ENCODE measurements at regions not wholly inside any gene's neighbourhood (a gene's known extent, or its start where the extent isn't known, plus 50 kb on each side); places are given as distances from the start of the nearest gene placed in this dataset.

DNA sequence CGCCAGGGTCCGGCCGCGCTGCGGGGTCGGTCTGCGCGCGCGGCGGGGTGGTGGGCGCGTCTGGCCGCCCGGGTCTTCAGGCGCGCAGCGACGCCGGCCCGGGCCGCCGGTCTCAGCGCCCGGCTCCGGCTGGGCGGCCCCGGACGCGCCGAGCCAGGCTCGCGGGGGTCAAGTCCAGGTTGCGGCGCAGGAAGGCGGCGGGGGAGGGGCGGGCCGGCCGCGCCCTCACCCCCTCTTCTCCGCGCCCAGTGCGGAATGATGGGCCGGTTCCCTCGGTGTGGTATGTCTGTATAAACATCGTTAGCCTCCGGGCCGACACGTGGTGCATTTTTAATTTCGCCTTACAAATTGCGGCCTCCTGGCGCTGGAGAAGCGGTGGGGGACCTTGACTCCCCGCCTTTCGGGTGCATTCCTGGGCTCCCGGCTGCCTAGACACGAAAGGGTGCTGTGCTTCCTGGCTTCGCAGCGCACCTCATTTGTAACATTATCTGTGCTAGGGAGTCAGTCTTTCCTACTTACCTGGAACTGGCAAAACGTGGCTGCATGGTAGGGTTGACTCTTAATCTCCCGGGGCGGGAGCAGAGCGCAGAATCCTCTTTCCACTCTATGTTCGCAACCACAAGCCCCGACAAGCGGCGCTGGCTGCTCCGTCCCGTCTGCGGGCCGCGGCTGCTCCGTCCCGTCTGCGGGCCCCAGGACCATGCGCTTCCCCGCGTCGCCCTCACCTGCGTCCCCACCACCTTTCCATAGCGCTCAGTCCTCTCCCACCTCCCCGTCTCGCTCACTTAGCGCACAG, 69.0 kb downstream of the CTAGE1 start:
- Histone ChIP-seq H3K4me1 (ENCODE audit: control insufficient read depth in 4 of 4, insufficient read depth in 4 of 4, low read length in 3 of 4) (peaks cover 8 to 38% (median 25%) of the 10 kb centered on the region in 4 donors), H3K9ac (ENCODE audit: low read depth in 1 of 2, low read length in 2 of 2) (peak overlapping the region; percentile 82 to 98), H3K27me3 (ENCODE audit: control insufficient read depth in 4 of 4, insufficient read depth in 4 of 4, low read length in 3 of 4) (no peaks in the 10 kb centered on the region), H3K36me3 (ENCODE audit: control insufficient read depth in 4 of 4, insufficient read depth in 3 of 4, low read depth in 1 of 4, low read length in 3 of 4) (no peaks in the 10 kb centered on the region), H3K9me3 (ENCODE audit: control insufficient read depth in 4 of 4, low read length in 3 of 4) (no peaks in the 10 kb centered on the region), H3K27ac (ENCODE audit: low read depth in 1 of 2, low read length in 2 of 2) (peak overlapping the region; percentile 79 to 87), H3K4me3 (ENCODE audit: low read depth in 1 of 3, low read length in 3 of 3) (peak overlapping the region; percentile 67 to 82 (median 68))
- 11% methylated on average over 85 of the region's 85 CpGs for WGBS
- TF ChIP-seq NR2F2 (IDR thresholded peaks at IDR 0.05) = no peak
- TF ChIP-seq FOXA1 (IDR thresholded peaks at IDR 0.05) = no peak
- TF ChIP-seq EGR1 (IDR thresholded peaks at IDR 0.05; ENCODE audit: low read depth in 2 of 2) = no peak
- peak in 1 of 2 donors; percentile 9 for TF ChIP-seq HNF4A (conservative IDR thresholded peaks at IDR 0.05)
- TF ChIP-seq YY1 (IDR thresholded peaks at IDR 0.05) = no peak
- TF ChIP-seq RXRA (IDR thresholded peaks at IDR 0.05) = peak; percentile 50 to 51
- TF ChIP-seq, protein P1, sequence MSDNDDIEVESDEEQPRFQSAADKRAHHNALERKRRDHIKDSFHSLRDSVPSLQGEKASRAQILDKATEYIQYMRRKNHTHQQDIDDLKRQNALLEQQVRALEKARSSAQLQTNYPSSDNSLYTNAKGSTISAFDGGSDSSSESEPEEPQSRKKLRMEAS (IDR thresholded peaks at IDR 0.05) = peak; percentile 20
- peak in 1 of 2 donors; percentile 34 for TF ChIP-seq RAD21 (IDR thresholded peaks at IDR 0.05)
- TF ChIP-seq FOXA2 (IDR thresholded peaks at IDR 0.05) = peak; percentile 8
- TF ChIP-seq GABPA (IDR thresholded peaks at IDR 0.05 in 1 of 2, conservative IDR thresholded peaks at IDR 0.05 in 1 of 2) = no peak
- no peak for DNase-seq (ENCODE audit: low spot score)

GRCh38 chr18:22347606-22348511, 69.9 kb downstream of the CTAGE1 start:
- H3K9ac ChIP-seq (ENCODE audit: low read depth in 1 of 2, low read length in 2 of 2) = peak overlapping the region; percentile 82 to 98
- H3K36me3 ChIP-seq (ENCODE audit: control insufficient read depth in 4 of 4, insufficient read depth in 3 of 4, low read depth in 1 of 4, low read length in 3 of 4) = no peaks in the 10 kb centered on the region
- H3K9me3 ChIP-seq (ENCODE audit: control insufficient read depth in 4 of 4, low read length in 3 of 4) = no peaks in the 10 kb centered on the region
- 4% methylated on average over 26 of the region's 26 CpGs for WGBS
- no peak for DNase-seq (ENCODE audit: low spot score)
- no peaks in the 10 kb centered on the region for H3K27me3 ChIP-seq (ENCODE audit: control insufficient read depth in 4 of 4, insufficient read depth in 4 of 4, low read length in 3 of 4)
- H3K4me3 ChIP-seq (ENCODE audit: low read depth in 1 of 3, low read length in 3 of 3) = peak overlapping the region; percentile 47 to 68 (median 60)
- H3K4me1 ChIP-seq (ENCODE audit: control insufficient read depth in 4 of 4, insufficient read depth in 4 of 4, low read length in 3 of 4) = peaks cover 8 to 38% (median 25%) of the 10 kb centered on the region in 4 donors
- H3K27ac ChIP-seq (ENCODE audit: low read depth in 1 of 2, low read length in 2 of 2) = peak overlapping the region; percentile 79 to 87
- TF ChIP-seq FOXA1 (IDR thresholded peaks at IDR 0.05) (no peak), HNF4G (IDR thresholded peaks at IDR 0.05) (no peak), GABPA (IDR thresholded peaks at IDR 0.05 in 1 of 2, conservative IDR thresholded peaks at IDR 0.05 in 1 of 2) (no peak), JUND (IDR thresholded peaks at IDR 0.05) (peak in 1 of 2 donors; percentile 34), EGR1 (IDR thresholded peaks at IDR 0.05; ENCODE audit: low read depth in 2 of 2) (no peak), TAF1 (conservative IDR thresholded peaks at IDR 0.05) (peak; percentile 50), YY1 (IDR thresholded peaks at IDR 0.05) (no peak), RAD21 (IDR thresholded peaks at IDR 0.05) (no peak), FOXA2 (IDR thresholded peaks at IDR 0.05) (no peak), SP1 (IDR thresholded peaks at IDR 0.05) (no peak), NR2F2 (IDR thresholded peaks at IDR 0.05) (no peak)
- TF ChIP-seq, protein P2, sequence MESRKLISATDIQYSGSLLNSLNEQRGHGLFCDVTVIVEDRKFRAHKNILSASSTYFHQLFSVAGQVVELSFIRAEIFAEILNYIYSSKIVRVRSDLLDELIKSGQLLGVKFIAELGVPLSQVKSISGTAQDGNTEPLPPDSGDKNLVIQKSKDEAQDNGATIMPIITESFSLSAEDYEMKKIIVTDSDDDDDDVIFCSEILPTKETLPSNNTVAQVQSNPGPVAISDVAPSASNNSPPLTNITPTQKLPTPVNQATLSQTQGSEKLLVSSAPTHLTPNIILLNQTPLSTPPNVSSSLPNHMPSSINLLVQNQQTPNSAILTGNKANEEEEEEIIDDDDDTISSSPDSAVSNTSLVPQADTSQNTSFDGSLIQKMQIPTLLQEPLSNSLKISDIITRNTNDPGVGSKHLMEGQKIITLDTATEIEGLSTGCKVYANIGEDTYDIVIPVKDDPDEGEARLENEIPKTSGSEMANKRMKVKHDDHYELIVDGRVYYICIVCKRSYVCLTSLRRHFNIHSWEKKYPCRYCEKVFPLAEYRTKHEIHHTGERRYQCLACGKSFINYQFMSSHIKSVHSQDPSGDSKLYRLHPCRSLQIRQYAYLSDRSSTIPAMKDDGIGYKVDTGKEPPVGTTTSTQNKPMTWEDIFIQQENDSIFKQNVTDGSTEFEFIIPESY (IDR thresholded peaks at IDR 0.05) = no peak
- TF ChIP-seq, protein P3, sequence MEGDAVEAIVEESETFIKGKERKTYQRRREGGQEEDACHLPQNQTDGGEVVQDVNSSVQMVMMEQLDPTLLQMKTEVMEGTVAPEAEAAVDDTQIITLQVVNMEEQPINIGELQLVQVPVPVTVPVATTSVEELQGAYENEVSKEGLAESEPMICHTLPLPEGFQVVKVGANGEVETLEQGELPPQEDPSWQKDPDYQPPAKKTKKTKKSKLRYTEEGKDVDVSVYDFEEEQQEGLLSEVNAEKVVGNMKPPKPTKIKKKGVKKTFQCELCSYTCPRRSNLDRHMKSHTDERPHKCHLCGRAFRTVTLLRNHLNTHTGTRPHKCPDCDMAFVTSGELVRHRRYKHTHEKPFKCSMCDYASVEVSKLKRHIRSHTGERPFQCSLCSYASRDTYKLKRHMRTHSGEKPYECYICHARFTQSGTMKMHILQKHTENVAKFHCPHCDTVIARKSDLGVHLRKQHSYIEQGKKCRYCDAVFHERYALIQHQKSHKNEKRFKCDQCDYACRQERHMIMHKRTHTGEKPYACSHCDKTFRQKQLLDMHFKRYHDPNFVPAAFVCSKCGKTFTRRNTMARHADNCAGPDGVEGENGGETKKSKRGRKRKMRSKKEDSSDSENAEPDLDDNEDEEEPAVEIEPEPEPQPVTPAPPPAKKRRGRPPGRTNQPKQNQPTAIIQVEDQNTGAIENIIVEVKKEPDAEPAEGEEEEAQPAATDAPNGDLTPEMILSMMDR (IDR thresholded peaks at IDR 0.05; ENCODE audit: low read depth, low read length, missing input control) = no peak
- TF ChIP-seq, protein P1 (IDR thresholded peaks at IDR 0.05) = no peak

Measured in liver (tissue), 8 donors.